ENCODE measurements at regions not wholly inside any gene's neighbourhood (a gene's known extent, or its start where the extent isn't known, plus 50 kb on each side); places are given as distances from the start of the nearest gene placed in this dataset.
"Not testable (repeated sequence)": the region's sequence is repeated elsewhere in the genome, so short reads cannot be mapped to it uniquely, and the experiment has no call there.

DNA sequence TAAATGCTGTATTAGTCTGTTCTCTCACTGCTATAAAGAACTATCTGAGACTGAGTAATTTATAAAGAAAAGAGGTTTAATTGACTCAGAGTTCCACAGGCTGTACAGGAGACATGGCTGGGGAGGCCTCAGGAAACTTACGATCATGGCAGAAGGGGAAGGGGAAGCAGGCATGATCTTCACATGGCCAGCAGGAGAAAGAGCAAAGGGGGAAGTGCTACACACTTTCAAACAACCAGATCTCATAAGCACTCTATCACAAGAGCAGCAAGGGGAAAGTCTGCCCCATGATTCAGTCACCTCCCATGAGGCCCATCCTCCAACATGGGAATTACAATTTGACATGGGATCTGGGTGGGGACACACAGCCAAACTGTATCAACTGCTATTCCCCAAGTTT is 367.8 kb upstream of the DPPA4 start:
- H3K4me1 ChIP-seq (ENCODE audit: insufficient read depth, low read length); H3K4me3 ChIP-seq (ENCODE audit: low read length); H3K9me3 ChIP-seq (ENCODE audit: low read depth, low read length); H3K27me3 ChIP-seq (ENCODE audit: insufficient read depth, low read length): not testable (repeated sequence)

DNA sequence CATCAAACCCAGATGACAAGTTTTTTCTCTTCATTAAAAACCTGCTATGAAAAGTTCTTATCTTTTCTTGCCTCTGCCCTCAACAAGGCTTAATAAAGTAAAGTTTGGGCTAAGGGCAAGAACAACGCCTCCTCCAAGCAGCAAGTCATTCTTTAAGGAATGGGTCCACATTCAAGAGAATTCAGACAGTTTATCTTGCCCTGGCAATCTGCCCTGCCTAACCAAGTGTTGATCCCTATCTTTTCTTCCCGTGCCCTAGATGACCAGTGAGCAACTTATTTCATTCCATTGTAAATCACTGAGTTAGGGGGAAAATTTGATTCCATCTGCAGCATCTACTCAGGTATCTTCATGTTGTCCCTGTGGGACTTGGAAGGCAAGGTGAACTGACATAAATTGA is 370.3 kb upstream of the DPPA4 start:
- Histone ChIP-seq H3K4me1 (ENCODE audit: insufficient read depth, low read length) (no peaks in the 10 kb centered on the region), H3K4me3 (ENCODE audit: low read length) (no peak overlapping the region), H3K9me3 (ENCODE audit: low read depth, low read length) (no peaks in the 10 kb centered on the region), H3K27me3 (ENCODE audit: insufficient read depth, low read length) (no peaks in the 10 kb centered on the region)

DNA sequence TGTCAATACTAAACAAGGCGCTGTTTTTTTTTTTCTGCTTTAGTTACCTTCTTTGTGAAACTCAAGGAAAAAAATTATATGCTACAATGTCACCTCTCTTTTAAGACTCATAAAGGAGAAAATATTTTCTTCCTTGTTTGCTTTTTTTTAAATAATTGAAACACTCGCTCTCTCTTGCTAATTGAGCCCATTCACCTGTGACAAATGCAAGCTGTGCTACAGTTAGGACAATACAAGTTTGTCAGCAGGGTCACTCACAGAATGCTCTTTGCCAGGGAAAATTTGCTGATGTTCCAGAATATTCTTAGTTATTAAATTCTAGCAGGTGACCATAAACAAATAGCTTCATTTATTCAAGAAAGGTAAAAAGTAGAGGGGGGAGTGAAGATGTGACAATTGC is 375.9 kb upstream of the DPPA4 start:
- Histone ChIP-seq H3K4me3 (ENCODE audit: low read length) (no peak overlapping the region), H3K4me1 (ENCODE audit: insufficient read depth, low read length) (no peaks in the 10 kb centered on the region), H3K9me3 (ENCODE audit: low read depth, low read length) (no peaks in the 10 kb centered on the region), H3K27me3 (ENCODE audit: insufficient read depth, low read length) (no peaks in the 10 kb centered on the region)

DNA sequence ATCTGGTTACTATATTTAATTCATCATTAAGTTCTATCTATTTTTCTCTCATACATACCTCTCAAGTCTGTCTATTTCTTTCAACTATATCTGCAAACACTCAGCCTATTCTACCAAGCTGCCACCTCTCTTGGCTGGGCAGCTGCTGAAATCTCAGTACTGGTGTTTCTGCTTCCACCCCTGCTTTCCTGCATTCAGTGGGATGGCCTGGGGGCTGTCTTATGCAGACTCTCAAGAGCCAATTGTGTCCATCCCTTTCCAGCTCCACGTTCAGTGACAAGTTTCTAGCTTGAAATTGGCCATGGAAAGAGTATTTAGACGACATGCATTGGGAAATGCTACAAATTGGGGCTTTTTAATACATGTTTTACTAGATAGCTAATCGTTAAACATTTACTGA is 378.4 kb upstream of the DPPA4 start:
- H3K27me3 ChIP-seq (ENCODE audit: insufficient read depth, low read length) = no peaks in the 10 kb centered on the region
- H3K4me3 ChIP-seq (ENCODE audit: low read length) = no peak overlapping the region
- no peaks in the 10 kb centered on the region for H3K9me3 ChIP-seq (ENCODE audit: low read depth, low read length)
- no peaks in the 10 kb centered on the region for H3K4me1 ChIP-seq (ENCODE audit: insufficient read depth, low read length)

DNA sequence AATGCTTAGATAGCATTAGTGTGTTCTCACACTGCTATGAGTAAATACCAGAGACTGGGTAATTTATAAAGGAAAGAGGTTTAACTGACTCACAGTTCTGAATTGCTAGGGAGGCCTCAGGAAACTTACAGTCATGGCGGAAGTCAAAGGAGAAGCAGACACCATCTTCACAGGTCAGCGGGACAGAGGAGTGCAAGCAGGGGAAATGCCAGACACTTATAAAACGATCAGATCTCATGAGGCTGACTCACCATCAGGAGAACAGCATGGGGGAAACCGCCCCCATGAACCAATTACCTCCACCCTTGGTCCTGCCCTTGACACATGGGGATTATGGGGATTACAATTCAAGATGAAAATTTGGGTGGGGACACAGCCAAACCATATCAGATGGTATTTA is 381.5 kb upstream of the DPPA4 start:
- Histone ChIP-seq H3K27me3 (ENCODE audit: insufficient read depth, low read length) (no peaks in the 10 kb centered on the region), H3K9me3 (ENCODE audit: low read depth, low read length) (no peaks in the 10 kb centered on the region), H3K4me3 (ENCODE audit: low read length) (no peak overlapping the region), H3K4me1 (ENCODE audit: insufficient read depth, low read length) (no peaks in the 10 kb centered on the region)

DNA sequence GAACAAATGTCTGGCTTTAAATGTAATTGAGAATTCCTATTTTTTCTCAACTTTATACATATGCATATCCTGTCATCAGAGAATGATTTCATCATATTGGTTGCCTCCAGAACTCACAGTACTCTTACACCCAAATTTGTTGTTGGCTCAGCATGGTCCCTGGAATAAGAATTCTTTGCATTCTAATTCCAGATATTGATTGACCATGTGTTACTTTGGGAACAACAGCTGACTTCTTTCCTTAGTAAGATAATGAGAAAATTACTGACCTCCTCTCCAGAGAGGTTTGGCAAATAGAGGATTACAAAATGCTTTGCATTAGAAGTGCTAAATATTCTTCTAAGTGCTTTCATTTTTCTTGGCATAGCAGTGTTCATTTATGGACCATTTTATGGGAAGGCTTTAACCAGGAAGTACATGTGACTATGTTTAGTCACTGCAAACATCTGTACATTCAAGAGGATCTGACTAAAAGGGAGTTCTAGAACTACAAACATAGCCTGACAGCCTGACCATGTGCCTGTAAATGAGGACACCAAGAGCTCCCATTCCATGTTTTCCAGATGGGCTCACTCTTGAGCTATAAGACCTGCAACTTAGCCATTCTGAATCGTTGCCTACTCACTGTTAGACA is 391.6 kb upstream of the DPPA4 start:
- H3K27me3 ChIP-seq (ENCODE audit: insufficient read depth, low read length) = no peaks in the 10 kb centered on the region
- H3K4me3 ChIP-seq (ENCODE audit: low read length) = no peak overlapping the region
- H3K9me3 ChIP-seq (ENCODE audit: low read depth, low read length) = no peaks in the 10 kb centered on the region
- no peaks in the 10 kb centered on the region for H3K4me1 ChIP-seq (ENCODE audit: insufficient read depth, low read length)

DNA sequence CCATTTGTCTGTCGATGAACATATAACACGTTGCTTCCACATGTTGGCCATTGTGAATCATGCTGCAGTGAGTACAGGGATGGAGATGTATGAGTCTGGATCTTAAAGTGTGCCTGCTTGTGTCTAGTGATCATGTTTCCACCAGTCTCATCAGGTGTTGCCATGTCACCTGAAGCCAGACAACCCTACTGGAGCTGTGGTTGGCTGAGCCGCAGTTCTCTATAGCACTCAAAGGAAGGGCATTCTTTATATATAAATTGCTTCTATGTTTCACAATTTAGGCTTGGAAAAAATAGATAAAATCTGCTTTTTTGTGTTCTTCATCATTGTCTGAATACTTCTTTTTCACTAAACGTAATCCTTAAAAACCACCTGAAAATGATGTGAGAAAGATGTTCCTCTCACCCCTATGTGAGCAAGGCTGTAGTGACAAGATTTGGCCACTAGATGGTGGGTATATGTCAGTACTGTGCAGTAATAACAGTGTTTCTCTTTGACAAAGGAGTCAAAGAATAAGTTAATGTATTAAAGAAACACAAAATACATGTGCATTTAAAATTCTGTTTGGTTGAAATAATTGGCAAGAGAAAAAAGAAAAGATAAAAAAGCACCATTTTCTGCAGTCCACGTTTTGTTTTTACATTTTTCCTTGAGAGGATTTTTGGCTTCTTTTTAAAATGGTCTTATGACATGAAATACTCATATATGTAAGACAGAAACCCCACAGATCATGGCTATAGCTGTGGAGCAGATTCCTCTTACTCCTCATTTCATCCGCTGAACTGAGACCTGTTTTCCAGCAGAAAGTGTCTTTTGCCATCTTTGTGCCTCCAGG is 394.5 kb upstream of the DPPA4 start:
- H3K9me3 ChIP-seq (ENCODE audit: low read depth, low read length) = no peaks in the 10 kb centered on the region
- H3K4me1 ChIP-seq (ENCODE audit: insufficient read depth, low read length) = no peaks in the 10 kb centered on the region
- H3K27me3 ChIP-seq (ENCODE audit: insufficient read depth, low read length) = no peaks in the 10 kb centered on the region
- no peak overlapping the region for H3K4me3 ChIP-seq (ENCODE audit: low read length)

DNA sequence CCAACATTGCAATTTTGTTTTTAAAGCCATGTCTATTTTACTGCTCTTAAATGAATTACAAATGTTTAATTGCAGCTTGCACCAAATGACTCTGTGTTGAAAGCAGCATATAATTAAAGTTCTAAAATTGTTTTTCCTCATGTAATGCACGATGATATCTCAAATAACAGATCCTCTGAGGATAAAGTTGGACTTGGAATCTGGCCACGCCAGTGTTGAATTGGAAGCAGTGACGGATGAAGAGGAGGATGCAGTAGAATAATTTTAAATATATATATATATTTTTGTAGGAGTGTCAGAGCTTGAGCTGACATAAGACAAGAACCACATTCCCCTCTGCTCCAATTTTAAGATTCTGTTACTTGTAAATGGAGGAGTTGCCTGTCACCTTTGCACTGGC is 406.6 kb upstream of the DPPA4 start:
- Histone ChIP-seq H3K4me1 (ENCODE audit: insufficient read depth, low read length) (no peaks in the 10 kb centered on the region), H3K9me3 (ENCODE audit: low read depth, low read length) (no peaks in the 10 kb centered on the region), H3K27me3 (ENCODE audit: insufficient read depth, low read length) (no peaks in the 10 kb centered on the region), H3K4me3 (ENCODE audit: low read length) (no peak overlapping the region)

DNA sequence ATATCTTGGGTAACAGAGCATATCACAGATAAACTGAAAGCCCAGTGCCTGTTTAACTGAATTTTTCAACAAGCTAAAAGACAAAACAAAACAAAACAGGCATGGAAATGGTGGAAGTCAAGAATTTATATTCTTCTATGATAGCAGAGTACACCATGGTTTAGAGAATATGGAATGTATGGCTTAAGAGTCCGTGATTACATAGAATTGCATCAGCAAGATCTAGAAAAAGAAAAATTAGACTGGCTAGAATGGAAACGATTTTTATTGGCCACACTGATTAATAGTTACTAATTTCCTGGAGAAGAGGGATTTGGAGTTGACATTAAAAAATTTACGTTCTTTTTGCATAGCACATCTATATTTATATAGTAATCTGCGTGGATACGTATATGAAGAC is 435.2 kb upstream of the DPPA4 start:
- no peaks in the 10 kb centered on the region for H3K4me1 ChIP-seq (ENCODE audit: insufficient read depth, low read length)
- no peaks in the 10 kb centered on the region for H3K27me3 ChIP-seq (ENCODE audit: insufficient read depth, low read length)
- H3K4me3 ChIP-seq (ENCODE audit: low read length) = no peak overlapping the region
- H3K9me3 ChIP-seq (ENCODE audit: low read depth, low read length) = no peaks in the 10 kb centered on the region

DNA sequence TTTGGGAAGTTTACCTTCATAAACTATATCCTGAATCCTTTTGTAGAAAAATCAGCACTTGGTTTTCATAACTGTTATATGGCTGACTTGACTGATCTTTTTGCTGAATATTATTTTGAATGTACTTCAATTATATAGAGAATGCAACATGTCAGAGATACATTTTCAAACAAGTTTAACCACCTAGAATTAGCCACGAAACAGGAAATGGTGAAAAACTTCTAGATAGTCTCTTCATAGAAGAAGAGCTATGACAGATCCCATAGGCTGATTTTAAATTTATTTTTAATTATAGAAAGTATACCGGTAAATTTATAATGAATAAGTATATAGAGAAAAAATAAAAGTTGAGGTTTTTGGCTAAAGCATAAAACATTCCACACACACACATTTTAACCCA is 436.8 kb upstream of the DPPA4 start:
- H3K4me3 ChIP-seq (ENCODE audit: low read length) = no peak overlapping the region
- H3K27me3 ChIP-seq (ENCODE audit: insufficient read depth, low read length) = no peaks in the 10 kb centered on the region
- H3K4me1 ChIP-seq (ENCODE audit: insufficient read depth, low read length) = no peaks in the 10 kb centered on the region
- H3K9me3 ChIP-seq (ENCODE audit: low read depth, low read length) = no peaks in the 10 kb centered on the region

DNA sequence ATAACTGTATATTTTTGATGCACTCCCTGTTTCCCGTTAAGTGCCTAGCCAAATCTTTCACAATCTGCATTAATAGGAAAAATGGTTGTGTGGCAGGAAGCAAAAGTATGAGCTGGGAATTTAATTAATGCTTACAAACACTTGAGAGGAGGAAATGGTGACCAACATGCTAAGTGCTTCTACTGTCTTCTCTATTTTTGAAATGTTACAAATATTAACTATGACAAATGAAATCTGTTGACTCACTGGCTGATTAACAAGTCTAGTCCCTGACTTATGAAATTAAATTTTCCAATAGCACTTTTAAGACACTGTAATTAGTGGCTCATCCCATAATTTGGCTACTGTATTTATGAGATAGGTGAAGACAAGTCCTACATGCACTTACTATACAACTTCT is 446.9 kb upstream of the DPPA4 start:
- Histone ChIP-seq H3K9me3 (ENCODE audit: low read depth, low read length) (no peaks in the 10 kb centered on the region), H3K4me3 (ENCODE audit: low read length) (no peak overlapping the region), H3K4me1 (ENCODE audit: insufficient read depth, low read length) (no peaks in the 10 kb centered on the region), H3K27me3 (ENCODE audit: insufficient read depth, low read length) (no peaks in the 10 kb centered on the region)

DNA sequence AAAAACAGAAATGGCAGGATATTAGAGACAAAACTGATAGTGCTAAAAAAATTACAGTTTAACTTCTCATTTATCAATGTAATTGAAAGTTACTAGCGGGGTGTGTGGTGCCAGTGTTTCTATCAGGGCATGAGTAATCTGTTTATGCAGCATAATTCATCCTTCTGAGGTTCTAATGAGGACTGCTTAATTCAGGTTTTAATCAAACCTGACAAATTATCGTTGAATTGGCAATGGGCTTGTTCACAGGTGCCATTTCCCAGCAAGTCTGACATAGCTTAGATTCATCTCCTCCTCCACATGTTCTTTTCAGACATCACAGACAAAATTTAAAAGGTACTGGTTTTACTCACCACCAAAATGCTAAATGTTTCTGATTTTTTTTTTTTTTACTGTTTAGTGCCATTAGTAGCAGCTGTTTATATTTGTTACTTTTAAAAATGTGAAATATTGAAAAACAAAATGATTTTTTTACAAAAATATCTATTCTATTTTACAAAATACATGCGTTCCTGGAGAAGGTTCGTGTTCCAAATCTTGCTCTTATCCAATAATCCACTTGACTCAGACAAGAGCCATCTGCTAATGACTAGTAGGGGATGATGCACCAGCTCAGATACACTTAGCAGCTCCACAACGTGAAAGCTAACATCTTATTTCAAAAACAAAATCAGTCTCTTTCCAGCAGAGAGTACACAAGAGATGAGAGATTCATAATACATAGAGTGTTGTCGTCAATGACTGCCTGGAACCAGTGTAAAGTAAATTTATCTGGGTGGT is 447.7 kb upstream of the DPPA4 start:
- H3K27me3 ChIP-seq (ENCODE audit: insufficient read depth, low read length) = no peaks in the 10 kb centered on the region
- H3K4me3 ChIP-seq (ENCODE audit: low read length) = no peak overlapping the region
- H3K9me3 ChIP-seq (ENCODE audit: low read depth, low read length) = no peaks in the 10 kb centered on the region
- H3K4me1 ChIP-seq (ENCODE audit: insufficient read depth, low read length) = no peaks in the 10 kb centered on the region

DNA sequence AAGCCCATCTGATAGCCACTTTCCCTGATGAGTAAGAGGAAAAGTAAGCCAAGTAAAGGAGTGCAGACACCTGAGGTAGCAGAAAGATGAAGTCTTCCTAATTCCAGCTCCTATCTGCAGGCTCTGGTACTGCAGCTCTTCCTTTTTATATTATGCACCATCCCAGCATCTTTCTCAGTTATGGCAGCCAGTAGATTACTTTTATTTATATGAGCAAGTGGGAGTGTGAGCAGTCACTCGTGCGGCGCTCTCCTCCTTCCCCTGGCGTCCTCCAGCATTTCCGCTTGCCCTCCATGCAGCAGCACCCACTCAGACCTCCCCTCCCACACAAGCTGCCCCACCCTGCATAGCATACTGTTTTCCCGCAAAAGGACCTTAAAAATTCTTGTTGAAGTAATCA is 465.9 kb upstream of the DPPA4 start:
- Histone ChIP-seq H3K4me3 (ENCODE audit: low read length) (no peak overlapping the region), H3K4me1 (ENCODE audit: insufficient read depth, low read length) (peaks cover 17% of the 10 kb centered on the region), H3K27me3 (ENCODE audit: insufficient read depth, low read length) (no peaks in the 10 kb centered on the region), H3K9me3 (ENCODE audit: low read depth, low read length) (no peaks in the 10 kb centered on the region)

DNA sequence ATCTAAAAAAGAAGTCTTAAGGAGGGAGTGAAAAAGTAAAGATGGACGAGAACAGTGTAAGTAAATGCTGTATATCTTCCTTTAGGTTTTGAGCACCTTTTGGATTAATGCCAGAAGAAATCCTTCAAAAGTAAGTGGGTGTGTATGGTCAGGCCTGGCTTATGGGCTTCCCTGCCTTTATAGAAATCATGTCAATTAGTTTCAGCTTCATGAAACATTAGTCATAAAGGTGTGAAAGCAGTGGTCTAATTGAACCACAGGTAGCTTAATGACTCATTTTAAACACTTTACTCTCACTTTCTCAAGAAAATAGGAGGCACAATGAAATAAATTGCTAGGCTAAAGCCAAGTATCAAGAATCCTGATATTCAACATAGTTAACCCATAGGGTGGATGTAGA is 467.4 kb upstream of the DPPA4 start:
- Histone ChIP-seq H3K4me3 (ENCODE audit: low read length) (no peak overlapping the region), H3K27me3 (ENCODE audit: insufficient read depth, low read length) (no peaks in the 10 kb centered on the region), H3K4me1 (ENCODE audit: insufficient read depth, low read length) (peaks cover 18% of the 10 kb centered on the region), H3K9me3 (ENCODE audit: low read depth, low read length) (no peaks in the 10 kb centered on the region)

DNA sequence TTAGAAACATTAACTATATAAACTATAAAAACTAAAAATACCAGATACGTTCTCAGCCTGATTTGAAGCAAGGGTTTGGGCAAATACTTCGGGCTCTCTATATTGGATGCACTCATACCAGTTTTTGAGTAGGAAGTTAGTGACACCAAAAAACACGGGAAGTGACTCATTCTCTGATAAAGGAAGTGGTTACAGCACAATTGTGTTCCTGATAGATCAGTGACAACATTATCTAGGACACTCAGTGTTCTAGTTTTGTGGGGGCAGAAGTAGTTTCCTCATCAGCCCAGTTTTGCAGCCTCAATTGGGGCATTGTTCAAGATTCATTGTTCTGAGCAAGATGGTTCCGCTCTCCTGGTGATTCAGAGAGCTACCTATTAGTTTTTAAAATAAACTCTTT is 469.6 kb upstream of the DPPA4 start:
- Histone ChIP-seq H3K4me3 (ENCODE audit: low read length) (no peak overlapping the region), H3K4me1 (ENCODE audit: insufficient read depth, low read length) (peaks cover 18% of the 10 kb centered on the region), H3K27me3 (ENCODE audit: insufficient read depth, low read length) (no peaks in the 10 kb centered on the region), H3K9me3 (ENCODE audit: low read depth, low read length) (no peaks in the 10 kb centered on the region)

Measured in mononuclear cell (primary cell).